GM12892 (cell line): ENCODE measurements at regions not wholly inside any gene's neighbourhood (a gene's known extent, or its start where the extent isn't known, plus 50 kb on each side); places are given as distances from the start of the nearest gene placed in this dataset.

Source experiments
- DNase-seq: peaks from one replicate; pipeline ENCODE4 v3.0.0; 2011; ENCODE audit not compliant: insufficient read length
- FAIRE-seq: peaks from 2 replicates; lab custom pipeline; 2011; peaks lifted over from hg19 to GRCh38; lab: Jason Lieb, UNC
- POLR2A ChIP-seq: IDR thresholded peaks from 2 replicates; pipeline ENCODE4 v1.6.1; 2011; ENCODE audit warnings: low read depth, low read length, control low read depth
- POLR2AphosphoS5 ChIP-seq: IDR thresholded peaks from 2 replicates; pipeline ENCODE4 v1.6.1; 2011; ENCODE audit warnings: low read depth, low read length, control low read depth
- TAF1 ChIP-seq: IDR thresholded peaks from 2 replicates; pipeline ENCODE4 v1.6.1; 2011; ENCODE audit warnings: low read depth, mild to moderate bottlenecking, control low read depth, low read length, borderline replicate concordance

- no peak for TF ChIP-seq POLR2AphosphoS5
- TF ChIP-seq TAF1 = no peak
- no peak for TF ChIP-seq POLR2A
- FAIRE-seq = no peak
- no peak for DNase-seq
Observed at GRCh38 chr7:36039671-36040070, 113.4 kb upstream of the EEPD1 start.

DNA sequence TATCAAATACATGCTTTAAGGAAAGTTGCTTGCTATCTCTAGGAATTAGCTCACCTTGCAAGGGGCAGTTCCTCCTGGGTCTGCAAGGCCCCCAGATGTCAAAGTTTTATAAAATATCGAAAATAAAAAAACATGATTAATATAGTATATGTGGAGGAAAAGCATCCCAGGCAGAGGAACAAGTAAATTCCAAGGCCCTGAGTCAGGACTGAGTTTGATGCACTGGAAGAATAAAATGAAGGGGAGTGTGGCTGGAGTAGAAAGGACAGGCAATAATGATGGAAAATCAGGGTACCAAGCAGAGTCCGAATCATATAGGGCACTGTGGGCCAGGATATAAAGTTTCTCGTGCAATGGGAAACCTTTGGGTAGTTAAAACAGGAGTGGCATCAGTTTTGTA lies 112.4 kb upstream of the EEPD1 start:
- no peak for FAIRE-seq
- TF ChIP-seq POLR2A (no peak), POLR2AphosphoS5 (no peak), TAF1 (no peak)
- DNase-seq = no peak

DNA sequence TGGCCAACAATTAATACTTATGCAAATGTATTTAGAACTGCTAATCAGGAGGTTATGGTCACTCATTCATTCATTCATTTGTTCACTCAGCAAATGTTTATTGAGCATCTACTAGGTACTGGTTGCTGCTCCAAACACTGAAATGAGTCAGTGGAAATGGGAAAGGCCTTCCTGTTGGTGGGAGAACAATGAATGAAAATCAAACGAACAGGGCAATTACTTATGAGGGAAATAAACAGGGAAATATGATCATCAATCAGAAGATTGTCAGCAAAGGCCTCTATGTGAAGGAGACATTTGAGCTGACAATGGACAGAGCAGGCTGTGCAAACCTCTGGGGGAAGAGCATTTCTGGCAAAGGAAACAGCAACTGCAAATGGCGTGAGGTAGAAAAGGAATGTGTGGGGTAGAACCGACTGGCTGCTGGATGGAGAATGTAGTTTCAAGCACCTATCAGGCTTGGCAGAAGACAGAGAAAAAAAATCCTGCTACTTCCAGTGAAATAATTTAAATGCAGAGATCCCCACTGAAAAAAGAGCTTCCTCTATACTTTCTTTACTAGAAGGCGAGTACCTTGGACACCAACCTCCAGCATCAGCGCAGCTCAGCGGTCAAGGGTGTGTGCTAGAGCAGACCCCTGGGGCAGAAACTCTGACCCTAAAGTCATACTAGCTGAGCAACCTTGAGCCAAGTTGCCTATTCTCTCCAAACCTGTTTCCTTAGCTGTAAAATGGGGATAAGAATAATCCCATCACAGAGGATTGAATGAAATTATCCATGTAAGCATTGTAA lies 108.8 kb upstream of the EEPD1 start:
- TF ChIP-seq TAF1 = no peak
- no peak for FAIRE-seq
- no peak for DNase-seq

DNA sequence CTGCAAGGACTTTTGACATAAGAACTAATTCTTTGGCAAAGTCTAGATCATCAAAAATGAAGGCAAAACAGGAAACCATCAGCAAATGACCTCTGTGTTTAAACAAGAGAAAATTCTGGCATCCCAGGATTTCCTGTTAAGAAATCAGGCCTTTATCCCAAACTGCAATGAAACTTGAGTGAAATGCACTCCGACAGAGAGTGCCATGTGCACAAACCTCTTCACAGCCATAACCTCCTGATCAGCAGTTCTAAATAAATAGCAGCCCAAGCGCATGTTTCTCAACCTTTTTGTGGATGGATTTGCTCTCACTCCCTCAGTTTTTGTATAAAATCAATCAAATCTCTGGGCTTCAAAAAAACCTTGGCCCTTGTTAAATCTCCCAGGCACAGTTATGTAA lies 107.7 kb upstream of the EEPD1 start:
- DNase-seq (no peak), FAIRE-seq (no peak)
- TF ChIP-seq POLR2A (no peak), POLR2AphosphoS5 (no peak), TAF1 (no peak)

- TF ChIP-seq POLR2AphosphoS5 (no peak), TAF1 (no peak), POLR2A (no peak)
- FAIRE-seq (no peak), DNase-seq (no peak)
Observed at GRCh38 chr7:36045830-36046341, 107.2 kb upstream of the EEPD1 start.

GRCh38 chr7:36047091-36047658 lies 105.9 kb upstream of the EEPD1 start:
- FAIRE-seq = no peak
- no peak for DNase-seq
- TF ChIP-seq POLR2AphosphoS5 = no peak
- no peak for TF ChIP-seq POLR2A
- TF ChIP-seq TAF1 = no peak

GRCh38 chr7:36048141-36048901 lies 104.7 kb upstream of the EEPD1 start:
- TF ChIP-seq POLR2AphosphoS5 (no peak), POLR2A (no peak), TAF1 (no peak)
- no peak for FAIRE-seq
- DNase-seq = no peak

DNA sequence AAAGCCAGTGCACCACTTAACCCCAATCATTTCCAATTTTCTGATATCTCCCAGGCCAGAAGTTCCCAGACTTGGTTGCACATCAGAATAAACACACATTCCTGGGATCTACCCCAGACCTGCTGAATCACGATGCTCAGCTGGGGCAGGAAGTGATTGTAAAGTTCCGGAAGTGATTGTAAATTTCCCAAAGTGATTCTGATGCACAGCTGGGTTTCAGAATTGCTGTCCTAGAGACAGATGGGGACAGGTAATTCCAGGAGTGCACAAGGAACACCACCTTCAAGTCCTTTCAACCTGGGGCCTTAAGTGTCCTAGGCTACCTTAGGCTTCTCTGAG lies 104.2 kb upstream of the EEPD1 start:
- FAIRE-seq = no peak
- TF ChIP-seq POLR2A (no peak), TAF1 (no peak), POLR2AphosphoS5 (no peak)
- DNase-seq = no peak

GRCh38 chr7:36051501-36051900 lies 101.6 kb upstream of the EEPD1 start:
- DNase-seq = no peak
- FAIRE-seq = no peak
- no peak for TF ChIP-seq POLR2AphosphoS5
- TF ChIP-seq TAF1 = no peak
- no peak for TF ChIP-seq POLR2A

DNA sequence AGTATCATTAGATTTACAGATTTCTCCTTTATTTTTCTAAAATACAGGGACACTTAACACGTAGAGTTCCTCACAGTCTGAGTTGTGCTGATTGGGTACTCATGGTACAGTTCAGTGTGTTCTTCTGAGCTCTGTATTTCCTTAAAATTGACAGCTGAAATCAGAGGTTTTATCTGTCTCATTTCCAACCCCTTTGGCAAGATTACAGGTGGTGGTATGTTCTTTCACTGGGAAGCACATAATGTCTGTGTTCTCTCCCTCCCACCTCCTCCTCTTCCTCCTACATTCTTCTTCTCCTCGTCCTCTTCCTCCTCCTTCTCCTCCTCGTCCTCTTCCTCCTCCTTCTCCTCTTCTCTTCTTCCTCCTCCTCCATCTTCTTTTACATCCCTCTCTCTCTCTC lies 99.5 kb upstream of the EEPD1 start:
- DNase-seq (no peak), FAIRE-seq (no peak)
- TF ChIP-seq TAF1 (no peak), POLR2A (no peak), POLR2AphosphoS5 (no peak)

- TF ChIP-seq TAF1 = no peak
- DNase-seq (no peak), FAIRE-seq (no peak)
Observed at GRCh38 chr7:36054637-36055036, 98.4 kb upstream of the EEPD1 start.
